HG03469 (cell line): ENCODE measurements at regions not wholly inside any gene's neighbourhood (a gene's known extent, or its start where the extent isn't known, plus 50 kb on each side); places are given as distances from the start of the nearest gene placed in this dataset.

Experiments
- ATAC-seq: cut with Tn5 transposase; IDR thresholded peaks from one replicate; pipeline ENCODE4 v1.9.1; 2021; ENCODE audit warnings: mild to moderate bottlenecking, moderate library complexity, moderate number of reproducible peaks; ENCODE audit not compliant: unreplicated experiment

- ATAC-seq = peak; percentile 56
Observed at GRCh38 chr9:626596-626995, 214.9 kb upstream of the DMRT1 start.

GRCh38 chr9:627336-627970, 214.0 kb upstream of the DMRT1 start:
- ATAC-seq = no peak

- no peak for ATAC-seq
Observed at GRCh38 chr9:629146-629545, 212.4 kb upstream of the DMRT1 start.

GRCh38 chr9:630817-631216, 210.7 kb upstream of the DMRT1 start:
- no peak for ATAC-seq

- no peak for ATAC-seq
Observed at GRCh38 chr9:631596-631995, 209.9 kb upstream of the DMRT1 start.

GRCh38 chr9:633461-633860, 208.0 kb upstream of the DMRT1 start:
- no peak for ATAC-seq

- no peak for ATAC-seq
Observed at GRCh38 chr9:636931-637591, 204.4 kb upstream of the DMRT1 start.

- no peak for ATAC-seq
Observed at GRCh38 chr9:638152-638551, 203.3 kb upstream of the DMRT1 start.

GRCh38 chr9:642014-642413, 199.5 kb upstream of the DMRT1 start:
- ATAC-seq = no peak

GRCh38 chr9:643966-644365, 197.5 kb upstream of the DMRT1 start:
- ATAC-seq = no peak

GRCh38 chr9:647522-647921, 194.0 kb upstream of the DMRT1 start:
- no peak for ATAC-seq

GRCh38 chr9:649128-650074, 192.1 kb upstream of the DMRT1 start:
- ATAC-seq = no peak

GRCh38 chr9:650362-650761, 191.1 kb upstream of the DMRT1 start:
- no peak for ATAC-seq

- no peak for ATAC-seq
Observed at GRCh38 chr9:651371-651770, 190.1 kb upstream of the DMRT1 start.

- no peak for ATAC-seq
Observed at GRCh38 chr9:652914-653313, 188.6 kb upstream of the DMRT1 start.

GRCh38 chr9:653421-653820, 188.1 kb upstream of the DMRT1 start:
- ATAC-seq = no peak

GRCh38 chr9:653856-654387, 187.6 kb upstream of the DMRT1 start:
- no peak for ATAC-seq

- ATAC-seq = no peak
Observed at GRCh38 chr9:655875-656274, 185.6 kb upstream of the DMRT1 start.

- no peak for ATAC-seq
Observed at GRCh38 chr9:656926-657568, 184.4 kb upstream of the DMRT1 start.

- ATAC-seq = no peak
Observed at GRCh38 chr9:659286-659685, 182.2 kb upstream of the DMRT1 start.

GRCh38 chr9:660227-660626, 181.3 kb upstream of the DMRT1 start:
- no peak for ATAC-seq
